Left hindlimb (tissue), 1 donor: ENCODE measurements at regions not wholly inside any gene's neighbourhood (a gene's known extent, or its start where the extent isn't known, plus 50 kb on each side); places are given as distances from the start of the nearest gene placed in this dataset.
"Not testable (repeated sequence)": the region's sequence is repeated elsewhere in the genome, so short reads cannot be mapped to it uniquely, and the experiment has no call there.

Source experiments
- DNase-seq: peaks from one replicate; pipeline ENCODE4 v3.0.0-alpha.2; 2018

DNA sequence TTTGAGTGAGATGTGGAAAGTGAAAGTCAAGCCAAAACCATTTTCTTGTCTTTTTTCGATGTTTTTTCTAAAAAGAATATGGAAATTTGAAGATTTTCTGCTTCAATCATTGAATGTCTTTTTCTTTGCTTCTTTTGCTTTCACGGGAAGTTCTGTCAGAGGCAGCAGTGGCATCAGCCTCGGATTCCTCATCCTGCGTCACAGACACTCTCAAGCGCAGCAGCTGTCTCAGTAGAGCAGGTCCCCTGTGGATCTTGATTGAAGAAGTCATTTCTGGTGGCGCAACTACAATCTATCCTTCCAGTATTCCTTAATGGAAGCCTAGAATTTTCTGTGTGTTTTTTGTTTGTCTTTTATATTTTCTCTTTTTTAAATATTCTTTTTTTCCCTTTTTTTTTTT lies 52.7 kb upstream of the NEIL3 start:
- DNase-seq: no peak

DNA sequence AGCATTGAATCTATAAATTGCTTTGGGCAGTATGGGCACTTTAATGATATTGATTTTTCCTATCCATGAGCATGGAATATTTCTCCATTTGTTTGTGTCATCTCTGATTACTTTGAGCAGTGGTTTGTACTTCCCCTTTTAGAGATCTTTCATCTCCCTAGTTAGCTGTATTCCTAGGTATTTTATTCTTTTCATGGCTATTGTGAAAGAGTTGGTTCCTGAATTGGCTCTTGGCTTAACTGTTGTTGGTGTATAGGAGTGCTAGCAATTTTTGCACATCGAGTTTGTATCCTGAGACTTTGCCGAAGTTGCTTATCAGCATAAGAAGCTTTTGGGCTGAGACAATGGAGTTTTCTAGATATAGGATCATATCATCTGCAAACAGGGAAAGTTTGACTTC lies 50.2 kb upstream of the NEIL3 start:
- DNase-seq: not testable (repeated sequence)
